C4-2B (cell line): ENCODE measurements at regions not wholly inside any gene's neighbourhood (a gene's known extent, or its start where the extent isn't known, plus 50 kb on each side); places are given as distances from the start of the nearest gene placed in this dataset.

Experiments used
- H3K27ac ChIP-seq: fragments of 450-650 bp; 2 replicates; pipeline ENCODE4 v1.5.1; 2017
- ZFX ChIP-seq: fragments of 450-650 bp; IDR thresholded peaks from 2 replicates; pipeline ENCODE4 v1.6.1; 2017
- TF ChIP-seq, protein P1 (sequence below): fragments of 450-650 bp; conservative IDR thresholded peaks from 2 replicates; pipeline ENCODE4 v1.5.1; 2017; ENCODE audit warnings: mild to moderate bottlenecking

DNA sequence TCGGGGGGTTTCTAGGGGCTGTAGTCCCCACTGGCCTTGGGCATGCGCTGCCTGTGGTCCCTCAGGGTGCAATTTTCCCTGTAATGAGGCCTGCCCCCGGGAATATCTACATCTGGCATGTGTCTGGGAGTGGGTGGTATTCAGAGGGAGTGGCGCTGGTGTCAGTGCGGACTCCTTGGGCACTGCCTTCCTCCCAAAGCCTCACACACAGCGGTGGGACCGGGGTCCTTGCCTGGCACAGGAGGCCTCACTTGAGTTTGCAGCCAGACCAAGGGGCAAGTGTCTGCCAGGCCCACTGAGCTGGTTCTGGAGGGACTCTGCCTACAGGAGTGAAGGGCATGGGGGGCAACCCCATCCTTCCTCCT, 53.5 kb upstream of the PCSK6 start:
- TF ChIP-seq, protein P1, sequence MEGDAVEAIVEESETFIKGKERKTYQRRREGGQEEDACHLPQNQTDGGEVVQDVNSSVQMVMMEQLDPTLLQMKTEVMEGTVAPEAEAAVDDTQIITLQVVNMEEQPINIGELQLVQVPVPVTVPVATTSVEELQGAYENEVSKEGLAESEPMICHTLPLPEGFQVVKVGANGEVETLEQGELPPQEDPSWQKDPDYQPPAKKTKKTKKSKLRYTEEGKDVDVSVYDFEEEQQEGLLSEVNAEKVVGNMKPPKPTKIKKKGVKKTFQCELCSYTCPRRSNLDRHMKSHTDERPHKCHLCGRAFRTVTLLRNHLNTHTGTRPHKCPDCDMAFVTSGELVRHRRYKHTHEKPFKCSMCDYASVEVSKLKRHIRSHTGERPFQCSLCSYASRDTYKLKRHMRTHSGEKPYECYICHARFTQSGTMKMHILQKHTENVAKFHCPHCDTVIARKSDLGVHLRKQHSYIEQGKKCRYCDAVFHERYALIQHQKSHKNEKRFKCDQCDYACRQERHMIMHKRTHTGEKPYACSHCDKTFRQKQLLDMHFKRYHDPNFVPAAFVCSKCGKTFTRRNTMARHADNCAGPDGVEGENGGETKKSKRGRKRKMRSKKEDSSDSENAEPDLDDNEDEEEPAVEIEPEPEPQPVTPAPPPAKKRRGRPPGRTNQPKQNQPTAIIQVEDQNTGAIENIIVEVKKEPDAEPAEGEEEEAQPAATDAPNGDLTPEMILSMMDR: no peak
- TF ChIP-seq ZFX: no peak

DNA sequence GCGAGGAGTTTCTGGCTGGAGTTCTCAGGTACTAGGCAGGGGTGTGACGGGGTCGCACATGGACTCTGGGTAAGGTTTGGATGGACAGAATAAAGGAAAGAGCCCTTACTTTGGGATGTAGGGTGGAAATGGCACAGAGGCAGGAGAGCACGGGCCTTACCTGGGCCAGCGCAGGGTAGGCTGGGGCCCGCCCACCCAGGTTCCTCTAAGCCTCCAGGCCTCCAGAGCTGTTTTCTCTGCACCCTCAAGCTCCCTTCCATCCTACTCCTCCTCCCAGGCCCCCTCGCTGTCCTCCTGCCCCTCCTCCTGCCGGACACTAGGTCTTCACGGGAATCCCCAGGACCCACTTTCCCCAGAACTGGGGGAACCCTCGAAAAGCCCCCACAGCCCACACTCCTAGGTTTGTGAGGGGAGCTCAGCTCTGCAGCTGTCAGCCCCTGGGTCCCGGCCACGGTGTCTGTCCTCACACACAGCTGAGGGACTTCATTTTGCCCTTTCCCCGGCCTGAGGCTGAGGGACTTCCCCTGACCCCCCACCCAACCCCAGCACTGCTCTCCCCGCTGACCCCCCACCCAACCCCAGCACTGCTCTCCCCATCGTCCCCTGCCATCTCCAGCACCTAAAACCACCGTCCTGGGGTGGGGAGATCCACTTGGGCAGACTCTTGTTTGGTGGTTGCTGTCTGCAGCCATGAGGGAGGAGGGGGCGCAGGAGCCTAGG, 53.0 kb upstream of the PCSK6 start:
- H3K27ac ChIP-seq: no peak overlapping the region
- TF ChIP-seq ZFX: no peak

More for the DNA sequence above, 53.5 kb upstream of the PCSK6 start:
- no peak overlapping the region for H3K27ac ChIP-seq

DNA sequence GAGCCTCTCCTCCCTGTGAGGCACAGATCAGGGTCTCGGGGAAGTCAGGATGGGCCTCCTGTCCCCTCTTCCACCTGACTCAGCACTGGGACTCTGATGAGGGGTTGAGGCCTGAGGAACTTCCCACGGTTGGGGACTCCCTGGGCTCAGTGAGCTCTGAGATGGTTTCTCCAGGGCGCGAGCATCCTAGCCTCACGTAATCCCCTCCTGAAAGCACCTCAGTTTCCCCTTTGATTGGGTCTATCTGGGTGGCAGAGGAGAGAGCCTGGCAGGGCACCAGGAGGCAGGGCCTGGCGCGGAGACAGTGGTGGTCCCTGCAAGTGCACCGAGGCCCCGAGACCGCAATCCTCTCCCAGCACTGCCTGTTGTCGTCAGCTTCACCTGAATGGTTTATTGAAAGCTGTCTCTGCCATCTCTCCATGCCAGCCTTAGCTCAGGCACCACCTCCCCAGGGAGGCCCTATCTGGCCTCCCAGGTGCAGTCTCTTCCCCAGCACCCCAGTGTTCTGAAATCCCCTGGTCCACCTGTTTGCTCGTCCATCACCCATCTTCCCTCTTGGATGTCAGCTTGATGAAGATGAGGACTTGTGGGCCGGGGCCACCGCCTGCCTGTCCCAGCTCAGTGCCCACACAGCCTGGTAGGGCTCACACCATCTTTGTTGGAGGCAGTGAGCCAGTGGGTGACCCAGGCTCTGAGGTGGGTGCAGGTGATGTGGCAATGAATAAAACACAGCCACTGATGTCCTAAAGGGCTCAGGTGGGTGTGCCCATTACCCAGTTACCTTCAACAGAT, 52.2 kb upstream of the PCSK6 start:
- TF ChIP-seq, protein P1: no peak
- TF ChIP-seq ZFX: no peak
- no peak overlapping the region for H3K27ac ChIP-seq

DNA sequence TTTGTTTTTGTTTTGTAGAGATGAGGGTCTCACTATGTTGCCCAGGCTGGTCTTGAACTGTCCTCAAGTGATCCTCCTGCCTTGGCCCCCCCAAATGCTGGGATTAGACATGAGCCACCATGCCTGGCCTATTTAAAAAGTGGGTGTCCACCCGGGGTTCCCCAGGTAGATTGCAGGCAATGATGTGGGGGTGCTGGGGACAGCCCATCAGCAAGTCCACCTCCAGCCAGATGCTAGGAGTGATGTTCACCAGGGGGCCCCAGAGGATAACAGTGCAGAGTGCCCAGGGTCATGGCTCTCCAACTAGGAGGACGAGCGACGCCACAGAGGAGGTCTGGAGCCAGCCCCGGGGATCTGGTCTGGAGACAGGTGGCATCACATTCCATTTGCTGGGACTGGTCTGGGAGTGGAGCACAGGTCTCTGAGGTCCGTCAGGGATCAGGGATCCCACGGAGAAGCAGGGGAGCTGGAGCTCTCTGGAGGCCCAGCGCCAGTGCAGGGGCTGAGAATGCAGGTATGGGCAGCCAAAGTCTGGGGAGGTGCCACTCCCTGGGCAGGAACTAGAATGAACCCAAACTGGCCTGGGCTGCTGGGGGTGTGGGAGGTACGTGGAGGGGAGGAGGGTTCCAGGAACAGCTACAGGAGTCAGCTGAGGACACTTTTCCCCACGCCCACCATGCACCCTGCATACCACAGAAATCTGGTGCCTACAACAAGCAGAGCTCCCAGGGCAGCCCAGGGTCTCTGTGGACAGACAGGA, 51.2 kb upstream of the PCSK6 start:
- no peak overlapping the region for H3K27ac ChIP-seq
- TF ChIP-seq ZFX: no peak
- TF ChIP-seq, protein P1: no peak

DNA sequence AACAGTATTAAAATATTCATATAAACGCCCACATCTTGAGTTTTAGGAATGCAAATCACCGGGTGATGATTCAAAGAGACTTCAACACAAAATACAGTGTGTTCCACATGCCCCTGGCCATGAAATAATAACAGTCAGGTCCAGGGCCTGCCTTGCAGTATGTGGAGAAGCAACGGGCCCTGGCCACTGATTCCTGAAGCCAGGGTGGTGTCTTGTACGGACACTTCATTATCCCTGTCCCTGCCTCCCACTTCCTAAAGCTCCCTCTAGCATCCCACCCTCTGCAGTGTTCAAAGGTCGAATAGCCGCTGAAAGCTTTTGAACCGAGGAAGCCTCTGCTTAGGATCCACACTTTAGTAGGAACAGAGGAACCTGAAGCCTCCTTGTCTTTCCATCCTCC, 50.4 kb upstream of the PCSK6 start:
- H3K27ac ChIP-seq: no peak overlapping the region
- TF ChIP-seq, protein P1: no peak
- TF ChIP-seq ZFX: no peak

DNA sequence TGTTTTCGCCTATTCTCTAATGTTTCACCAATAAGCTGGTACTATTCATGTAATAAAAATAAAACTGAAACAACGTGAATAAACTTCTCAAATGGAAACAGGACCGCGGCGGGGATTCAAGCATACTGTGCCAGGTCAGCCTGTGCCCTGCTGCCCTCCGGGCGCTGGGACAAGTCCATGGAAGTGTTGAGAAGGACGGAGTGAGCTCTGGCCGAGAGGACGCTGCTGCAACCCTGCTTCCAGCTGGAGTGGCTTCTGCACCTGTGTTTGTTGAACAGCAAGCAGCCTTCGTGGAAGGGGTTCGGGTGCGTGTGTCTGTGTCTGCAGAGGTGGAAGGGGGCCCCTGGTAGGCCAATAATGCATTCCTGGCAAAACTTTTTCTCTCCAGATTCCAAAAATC, 50.0 kb upstream of the PCSK6 start:
- H3K27ac ChIP-seq: no peak overlapping the region
- no peak for TF ChIP-seq ZFX
- TF ChIP-seq, protein P1: no peak
